NCI-H1694 treated with DMSO at 0.1 percent for 48 hours (cell line): ENCODE measurements at regions not wholly inside any gene's neighbourhood (a gene's known extent, or its start where the extent isn't known, plus 50 kb on each side); places are given as distances from the start of the nearest gene placed in this dataset.
"Not testable (repeated sequence)": the region's sequence is repeated elsewhere in the genome, so short reads cannot be mapped to it uniquely, and the experiment has no call there.

ENCODE experiments used
- DNase-seq: peaks from one replicate; lab custom pipeline; 2025; lab: John Stamatoyannopoulos, UW

- DNase-seq = no peak
Observed at GRCh38 chr12:90611048-90611447, 343.9 kb downstream of the CCER1 start.

DNA sequence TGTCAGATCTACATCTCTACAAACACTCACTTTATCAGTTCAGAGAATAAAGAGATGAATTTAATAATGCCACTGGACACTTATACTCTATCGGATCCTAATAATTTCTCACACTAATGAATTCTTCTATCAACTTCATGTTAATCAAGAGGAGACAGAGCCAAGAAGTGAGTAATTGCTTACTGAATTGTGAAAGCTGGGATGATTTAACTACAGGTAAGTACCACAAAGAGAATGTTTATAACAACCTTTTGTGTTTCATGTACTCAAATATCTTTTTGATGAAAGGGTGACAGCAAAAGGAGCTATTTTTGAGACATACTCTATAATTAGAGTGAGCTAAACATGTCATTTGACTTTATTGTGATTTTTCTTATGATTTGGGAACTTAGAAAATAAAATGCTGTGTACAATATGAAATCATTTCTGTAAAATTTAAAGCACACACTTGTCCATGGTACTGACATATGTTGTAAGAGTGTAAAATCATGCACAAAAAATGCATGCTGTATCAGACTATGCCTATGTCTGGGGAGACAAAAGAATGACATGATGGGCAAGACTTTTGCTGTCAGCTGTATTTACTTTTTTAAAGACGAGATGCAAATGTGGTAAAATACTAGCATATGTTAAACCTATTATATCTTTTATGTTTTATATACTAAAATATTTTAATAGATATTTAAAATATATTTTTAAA, 361.2 kb downstream of the CCER1 start:
- no peak for DNase-seq

- DNase-seq = no peak
Observed at GRCh38 chr12:90589956-90590355, 365.0 kb downstream of the CCER1 start.

DNA sequence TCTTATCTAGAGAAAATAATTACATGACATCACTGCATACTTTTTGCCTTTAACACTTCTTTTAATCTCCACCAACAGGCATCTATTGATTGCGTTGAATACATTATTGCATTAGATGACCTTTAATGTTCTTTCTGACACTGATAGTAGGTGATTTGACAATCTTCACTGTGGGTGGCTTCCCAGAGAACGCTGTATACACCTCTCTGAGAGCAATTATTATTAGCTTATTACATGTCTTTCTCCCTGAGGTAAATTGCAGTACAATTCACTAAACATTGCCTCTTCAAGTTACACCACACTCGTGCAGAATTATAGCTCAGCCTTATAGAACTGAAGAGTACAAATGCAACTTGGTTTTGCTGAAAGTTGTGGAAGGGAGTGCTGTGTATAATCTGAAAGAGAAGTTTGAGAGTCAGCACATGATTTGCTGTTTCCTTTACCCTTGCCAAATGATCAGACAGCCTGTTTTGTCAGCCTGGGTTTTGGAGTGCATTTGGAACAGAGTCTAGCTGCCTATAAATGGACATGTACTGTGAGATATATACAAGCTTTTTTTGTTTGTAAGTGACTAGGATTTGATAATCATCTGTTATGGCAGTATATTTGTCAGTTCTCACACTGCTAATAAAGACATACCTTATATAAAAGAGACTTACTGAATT, 369.2 kb downstream of the CCER1 start:
- no peak for DNase-seq

- no peak for DNase-seq
Observed at GRCh38 chr12:90576707-90577106, 378.3 kb downstream of the CCER1 start.

DNA sequence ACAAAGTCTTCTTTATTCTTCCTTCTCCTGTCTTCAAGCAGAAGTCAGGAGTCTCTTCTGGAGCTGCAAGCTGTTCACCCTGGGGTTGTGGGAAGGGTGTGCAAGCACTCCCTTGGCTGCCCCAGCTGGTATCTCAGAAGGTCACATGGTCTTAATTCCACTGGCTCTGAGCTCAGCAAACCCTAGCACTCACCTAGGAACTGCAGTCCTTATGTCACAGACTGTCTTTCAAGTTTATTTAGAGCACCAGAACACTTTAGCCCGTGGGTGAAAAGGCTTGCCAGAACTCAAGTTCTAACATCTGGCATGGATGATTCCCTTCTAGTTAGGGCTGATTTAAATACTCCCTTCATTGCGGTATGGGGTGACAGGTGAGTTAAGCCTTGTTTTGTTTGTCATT, 379.0 kb downstream of the CCER1 start:
- no peak for DNase-seq

DNA sequence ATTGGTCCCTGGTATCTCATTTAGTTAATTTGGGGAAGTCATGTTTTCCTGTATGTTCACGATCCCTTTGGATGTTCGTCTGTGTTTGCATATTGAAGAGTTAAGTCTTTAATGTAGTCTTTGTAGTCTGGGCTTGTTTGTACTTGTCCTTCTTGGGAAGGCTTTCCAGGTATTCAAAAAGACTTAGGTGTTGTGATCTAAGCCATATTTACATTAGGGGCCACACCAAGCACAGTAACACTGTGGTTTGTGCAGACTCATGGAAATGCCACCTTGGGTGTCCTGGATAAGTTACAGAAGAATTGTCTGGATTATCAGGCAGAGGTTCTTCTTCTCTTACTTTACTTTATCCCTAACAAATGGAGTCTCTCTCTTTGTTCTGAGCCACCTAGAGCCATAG, 380.3 kb downstream of the CCER1 start:
- DNase-seq = no peak

GRCh38 chr12:90572778-90573177, 382.2 kb downstream of the CCER1 start:
- DNase-seq = no peak

DNA sequence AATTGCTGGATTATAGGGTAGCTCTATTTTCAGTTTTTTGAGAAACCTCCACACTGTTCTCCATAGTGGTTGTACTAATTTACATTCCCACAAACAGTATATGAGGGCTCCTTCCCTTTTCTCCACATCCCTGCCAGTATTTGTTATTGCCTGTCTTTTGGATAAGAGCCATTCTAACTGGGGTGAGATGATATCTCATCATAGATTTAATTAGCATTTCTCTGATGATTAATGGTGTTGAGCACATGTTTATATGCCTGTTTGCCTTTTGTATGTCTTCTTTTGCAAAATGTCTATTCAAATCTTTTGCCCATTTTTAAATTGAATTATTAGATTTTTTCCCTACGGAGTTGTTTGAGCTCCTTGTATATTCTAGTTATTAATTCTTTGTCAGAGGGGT, 385.3 kb downstream of the CCER1 start:
- no peak for DNase-seq

- no peak for DNase-seq
Observed at GRCh38 chr12:90562671-90563070, 392.3 kb downstream of the CCER1 start.

GRCh38 chr12:90548595-90548994, 406.4 kb downstream of the CCER1 start:
- no peak for DNase-seq

GRCh38 chr12:90546511-90546910, 408.5 kb downstream of the CCER1 start:
- no peak for DNase-seq

DNA sequence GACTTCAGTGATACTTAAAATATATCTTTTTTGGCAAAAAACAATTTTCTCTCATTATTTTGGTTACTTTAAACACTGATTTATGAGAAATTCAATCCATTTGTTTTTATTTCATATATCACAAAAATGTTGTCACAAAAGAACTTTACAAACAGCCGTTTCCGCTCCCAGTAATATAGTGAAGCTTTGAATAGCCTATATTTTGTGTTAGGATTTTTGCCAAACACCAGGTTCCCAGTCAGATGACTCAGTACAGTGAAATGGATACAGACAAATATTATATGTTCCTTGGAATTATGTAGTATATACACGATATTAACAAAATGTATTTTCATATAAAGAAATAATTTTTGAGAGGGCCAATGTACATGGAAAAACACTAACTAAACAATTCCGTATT, 411.1 kb downstream of the CCER1 start:
- no peak for DNase-seq

- DNase-seq = no peak
Observed at GRCh38 chr12:90543374-90543773, 411.6 kb downstream of the CCER1 start.

- not testable (repeated sequence) for DNase-seq
Observed at GRCh38 chr12:90542852-90543251, 412.1 kb downstream of the CCER1 start.

DNA sequence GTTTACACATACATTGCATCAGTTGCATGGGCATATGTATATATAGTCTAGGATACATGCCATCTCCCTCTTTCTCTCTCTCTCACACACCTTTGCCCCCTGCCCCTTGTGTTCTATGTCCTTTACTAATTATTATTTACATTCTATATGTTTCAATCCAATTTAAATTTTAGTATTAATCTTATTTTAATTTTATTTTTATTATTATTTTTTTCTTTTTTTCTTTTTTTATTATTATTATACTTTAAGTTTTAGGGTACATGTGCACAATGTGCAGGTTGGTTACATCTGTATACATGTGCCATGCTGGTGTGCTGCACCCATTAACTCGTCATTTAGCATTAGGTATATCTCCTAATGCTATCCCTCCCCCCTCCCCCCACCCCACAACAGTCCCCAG, 421.1 kb downstream of the CCER1 start:
- DNase-seq = not testable (repeated sequence)

DNA sequence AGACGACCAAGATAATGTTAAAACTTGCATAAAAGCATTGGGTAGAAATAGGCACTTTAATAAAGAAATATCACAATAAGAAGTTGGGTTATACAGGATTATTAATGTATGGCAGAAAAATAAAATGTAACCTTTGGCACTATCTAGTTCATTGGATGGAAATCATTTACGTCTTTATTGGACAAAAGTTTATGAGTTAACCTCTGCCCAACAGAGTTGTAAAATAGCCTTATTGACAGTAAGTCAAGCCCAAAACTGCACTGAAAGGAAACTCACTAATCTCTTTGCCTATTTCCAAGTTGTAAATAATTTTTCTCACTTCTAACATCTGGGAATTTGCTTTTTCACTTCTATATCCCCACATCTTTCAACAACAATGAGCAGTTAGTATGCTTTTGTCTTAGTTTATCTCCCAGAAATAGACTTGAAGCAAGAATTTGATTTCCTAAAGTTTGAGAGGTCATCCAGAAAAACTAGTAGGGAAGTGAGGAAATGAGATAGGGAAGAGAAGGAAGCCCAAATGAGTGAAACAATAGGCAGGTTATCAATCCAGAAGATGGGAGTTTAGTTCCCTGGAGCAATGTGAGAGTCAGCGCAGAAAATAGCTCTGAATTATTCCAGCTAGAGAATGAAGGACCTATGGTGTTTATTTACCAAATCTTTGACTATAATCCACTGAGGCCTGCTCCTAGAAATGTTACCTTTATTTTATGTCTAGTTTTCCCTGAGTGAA, 434.8 kb downstream of the CCER1 start:
- no peak for DNase-seq

DNA sequence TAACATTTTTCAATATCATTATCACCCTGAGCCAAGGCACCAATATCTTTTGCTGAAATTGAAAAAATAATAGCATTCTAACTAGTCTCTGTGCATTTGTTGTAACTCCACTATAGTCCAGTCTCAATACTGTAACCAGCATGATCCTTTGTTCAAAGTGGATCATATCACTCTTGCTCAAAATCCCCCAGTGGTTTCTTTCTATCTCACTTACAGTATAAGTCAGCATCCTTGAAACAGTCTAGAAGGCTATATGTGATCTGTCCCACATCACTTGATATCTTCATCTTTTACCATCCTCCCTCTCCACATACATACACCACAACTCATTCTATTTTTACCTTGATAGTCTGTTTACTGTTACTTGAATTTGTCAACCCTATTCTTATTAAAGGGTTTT, 435.7 kb downstream of the CCER1 start:
- DNase-seq = no peak

DNA sequence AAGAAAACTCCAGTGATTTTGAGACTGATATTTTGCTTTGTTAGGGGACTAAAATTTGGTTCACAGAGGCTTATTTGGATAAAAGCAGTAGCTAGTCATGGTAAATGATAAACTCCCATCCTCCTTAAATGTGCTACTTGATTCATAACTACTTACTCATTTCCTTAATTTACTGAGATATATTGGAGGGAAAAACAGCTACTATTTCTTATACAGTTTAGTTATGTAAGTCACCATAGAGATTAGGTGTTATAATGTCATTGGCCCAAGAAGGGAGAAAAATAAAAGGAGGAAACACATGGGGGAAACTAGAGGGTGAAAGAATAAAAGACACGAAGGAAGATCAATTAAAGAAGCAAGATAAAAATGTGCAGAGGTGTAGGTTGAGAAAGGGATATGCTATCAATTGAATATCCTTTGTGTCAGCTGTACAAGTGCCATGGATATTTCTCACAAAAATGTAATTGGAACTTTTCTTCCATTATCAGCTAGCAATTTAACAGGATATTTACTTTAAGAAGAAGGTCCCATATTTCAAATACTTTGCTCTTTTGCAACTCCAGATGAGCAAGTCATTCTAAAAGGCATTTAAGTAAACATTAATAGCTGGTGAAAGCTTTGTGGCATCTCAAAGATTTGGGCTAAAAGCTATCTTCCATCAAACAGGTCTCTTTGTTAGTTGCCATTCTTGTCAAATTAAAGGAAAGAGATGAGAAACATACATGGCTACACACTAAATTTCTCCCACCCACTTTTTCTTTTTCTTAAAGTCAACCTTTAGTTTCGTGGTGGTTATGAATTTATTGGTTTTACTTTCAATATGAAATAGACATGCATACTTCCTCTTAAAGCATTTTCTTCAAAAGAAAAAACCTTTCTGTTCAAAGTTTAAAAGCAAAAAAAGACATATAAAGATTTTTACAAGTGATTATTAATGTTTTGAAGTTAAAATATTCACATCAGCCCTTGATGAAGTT, 439.5 kb downstream of the CCER1 start:
- DNase-seq = no peak

DNA sequence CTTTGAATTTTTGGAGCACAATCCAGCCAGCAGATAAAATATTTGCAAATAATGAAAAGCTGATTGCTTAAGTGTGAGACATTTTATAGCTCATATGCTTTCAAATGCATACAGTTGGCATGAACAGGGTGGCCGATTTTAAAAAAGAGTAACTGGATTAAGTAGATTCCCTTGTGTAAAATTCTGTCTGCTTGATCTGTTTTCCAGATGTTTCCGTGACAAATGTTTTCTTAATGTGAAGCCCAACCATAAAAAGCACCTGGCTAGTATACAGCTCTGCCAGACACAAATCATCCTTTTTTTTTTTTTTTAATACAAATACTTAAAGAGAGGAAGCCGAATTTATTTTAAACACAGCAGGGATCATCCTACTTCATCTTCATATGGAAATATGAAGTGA, 440.7 kb downstream of the CCER1 start:
- DNase-seq = peak; percentile 2

GRCh38 chr12:90512518-90512917, 442.5 kb downstream of the CCER1 start:
- DNase-seq = no peak

- no peak for DNase-seq
Observed at GRCh38 chr12:90510948-90511347, 444.0 kb downstream of the CCER1 start.
